CD8-positive, alpha-beta memory T cell (primary cell): ENCODE measurements at regions not wholly inside any gene's neighbourhood (a gene's known extent, or its start where the extent isn't known, plus 50 kb on each side); places are given as distances from the start of the nearest gene placed in this dataset.

Experiments used
- CTCF ChIA-PET: fragments of 350-600 bp; sonication (Branson Sonifier 250); formaldehyde crosslinking; loops from one replicate; lab custom pipeline; 2021; ENCODE audit warnings: antibody characterized with exemption; lab: Charles Lee
- POLR2A ChIA-PET: fragments of 350-600 bp; sonication (Branson Sonifier 250); formaldehyde crosslinking; loops from one replicate; lab custom pipeline; 2021; ENCODE audit warnings: antibody characterized with exemption; lab: Charles Lee
- DNase-seq, 5 donors: peaks; one replicate each; pipeline versions ENCODE4 v3.0.0 to v3.0.0-alpha.2; 2020 to 2022; ENCODE audit warnings: mixed read lengths in 1 of 5
- H3K27ac ChIP-seq: one replicate; pipeline ENCODE4 v1.7.0; 2013; ENCODE audit warnings: low read depth, mild to moderate bottlenecking, low read length, moderate library complexity
- H3K27me3 ChIP-seq: 2 replicates; pipeline ENCODE4 v1.7.0; 2013; ENCODE audit warnings: low read length, mild to moderate bottlenecking; ENCODE audit not compliant: insufficient read depth, poor library complexity, severe bottlenecking
- H3K36me3 ChIP-seq: 2 replicates; pipeline ENCODE4 v1.7.0; 2013; ENCODE audit warnings: mild to moderate bottlenecking, low read length, moderate library complexity; ENCODE audit not compliant: insufficient read depth
- H3K4me1 ChIP-seq: 2 replicates; pipeline ENCODE4 v1.7.0; 2013; ENCODE audit warnings: mild to moderate bottlenecking, low read length, moderate library complexity; ENCODE audit not compliant: insufficient read depth
- H3K4me3 ChIP-seq: 2 replicates; pipeline ENCODE4 v1.7.0; 2013; ENCODE audit warnings: mild to moderate bottlenecking, low read length
- H3K9me3 ChIP-seq: 2 replicates; pipeline ENCODE4 v1.7.0; 2013; ENCODE audit warnings: mild to moderate bottlenecking, low read length
- H3K27ac Mint-ChIP-seq, 8 donors: one replicate each; pipeline ENCODE4 v1.8.0; 2020 to 2021; ENCODE audit warnings: mixed read lengths in 8 of 8, mild to moderate bottlenecking in 6 of 8, inconsistent platforms in 3 of 8, moderate library complexity in 3 of 8
- H3K27me3 Mint-ChIP-seq, 2 donors: one replicate each; pipeline ENCODE4 v1.8.0; 2020 to 2021; ENCODE audit warnings: mixed read lengths in 2 of 2, mild to moderate bottlenecking in 1 of 2, moderate library complexity in 1 of 2
- H3K36me3 Mint-ChIP-seq, 3 donors: one replicate each; pipeline ENCODE4 v1.8.0; 2020 to 2021; ENCODE audit warnings: mixed read lengths in 3 of 3, inconsistent platforms in 1 of 3, mild to moderate bottlenecking in 1 of 3
- H3K4me1 Mint-ChIP-seq, 3 donors: one replicate each; pipeline ENCODE4 v1.8.0; 2020 to 2021; ENCODE audit warnings: mixed read lengths in 3 of 3, inconsistent platforms in 1 of 3, mild to moderate bottlenecking in 1 of 3
- H3K4me3 Mint-ChIP-seq, 7 donors: one replicate each; pipeline ENCODE4 v1.8.0; 2020 to 2021; ENCODE audit warnings: mixed read lengths in 7 of 7, mild to moderate bottlenecking in 6 of 7, moderate library complexity in 4 of 7, inconsistent platforms in 2 of 7
- H3K9me3 Mint-ChIP-seq, 5 donors: one replicate each; pipeline ENCODE4 v1.8.0; 2020 to 2022; ENCODE audit warnings: mixed read lengths in 5 of 5, mild to moderate bottlenecking in 3 of 5, moderate library complexity in 2 of 5, inconsistent platforms in 1 of 5

DNA sequence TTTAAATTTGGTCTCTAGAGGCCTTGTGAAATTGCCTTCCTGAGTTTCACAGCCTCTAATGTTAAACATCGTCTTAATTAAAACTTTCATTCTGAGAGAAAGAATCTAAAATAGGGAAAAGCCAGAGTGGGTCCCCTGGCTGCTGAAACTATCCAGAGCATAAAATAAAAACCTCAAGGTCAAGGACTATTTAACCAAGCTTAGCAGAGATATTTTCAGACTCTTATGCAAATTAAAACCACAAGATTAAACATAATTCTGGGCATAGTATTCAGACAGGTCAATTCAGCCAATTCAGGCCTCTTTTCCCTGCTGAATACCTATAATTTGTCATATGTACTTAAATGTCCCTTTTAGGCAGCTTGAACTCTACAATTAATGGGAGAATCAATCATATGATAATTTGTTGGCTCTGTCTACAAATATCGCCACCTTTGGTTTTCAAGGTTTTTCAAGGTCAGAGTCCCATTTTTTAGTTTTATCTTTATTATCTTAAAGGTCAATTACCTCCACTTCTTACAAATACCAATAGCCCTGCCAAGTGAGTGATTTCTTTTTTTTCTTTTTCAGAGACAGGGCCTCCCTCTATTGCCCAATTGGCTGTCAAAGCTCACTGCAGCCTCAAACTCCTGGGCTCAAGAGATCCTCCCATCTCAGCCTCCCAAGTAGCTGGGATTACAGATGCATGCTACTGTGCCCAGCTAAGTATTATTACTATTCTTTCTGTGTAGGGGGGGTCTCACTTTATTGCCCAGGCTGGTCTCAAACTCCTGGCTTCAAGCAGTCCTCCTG, 257.1 kb downstream of the PHLDA1 start:
- H3K4me1 Mint-ChIP-seq: no peaks in the 10 kb centered on the region
- Histone ChIP-seq H3K36me3 (no peaks in the 10 kb centered on the region), H3K4me1 (no peaks in the 10 kb centered on the region), H3K27me3 (no peaks in the 10 kb centered on the region), H3K9me3 (no peaks in the 10 kb centered on the region), H3K4me3 (no peak overlapping the region), H3K27ac (no peak overlapping the region)
- ChIA-PET CTCF (no interaction called here), POLR2A (no interaction called here)
- DNase-seq: no peak
- H3K27ac Mint-ChIP-seq: no peak overlapping the region
- H3K9me3 Mint-ChIP-seq: no peaks in the 10 kb centered on the region
- no peak overlapping the region for H3K4me3 Mint-ChIP-seq
- H3K36me3 Mint-ChIP-seq: no peaks in the 10 kb centered on the region
- peaks cover 0 to 2% of the 10 kb centered on the region in 2 donors for H3K27me3 Mint-ChIP-seq

DNA sequence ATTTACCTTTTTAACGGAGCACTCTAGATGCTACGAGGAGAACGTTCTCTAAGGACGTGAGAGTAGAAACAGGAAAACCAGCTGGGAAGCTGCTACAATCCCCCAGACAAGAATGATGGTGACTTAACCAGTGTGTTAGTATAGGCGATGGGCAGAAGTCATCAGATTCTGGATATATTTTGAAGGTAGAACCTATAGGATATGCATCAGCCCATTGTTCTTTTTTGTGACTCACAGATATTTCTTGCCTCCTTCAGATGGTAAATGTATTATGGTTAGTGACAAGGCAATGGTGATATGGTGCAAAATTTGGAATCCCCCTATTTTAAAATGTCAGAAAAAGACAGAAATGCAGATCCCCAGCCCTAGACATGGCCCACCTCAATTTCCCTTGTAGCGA, 258.2 kb downstream of the PHLDA1 start:
- Histone ChIP-seq H3K9me3 (no peaks in the 10 kb centered on the region), H3K27ac (no peak overlapping the region), H3K27me3 (no peaks in the 10 kb centered on the region), H3K4me3 (no peak overlapping the region), H3K36me3 (no peaks in the 10 kb centered on the region), H3K4me1 (no peaks in the 10 kb centered on the region)
- ChIA-PET CTCF (interaction anchor here (0.6 kb wide), 1 partner anchor 275 kb away, joined by 3 read pairs; no protein-coding TSS in a partner anchor), POLR2A (no interaction called here)
- Mint-ChIP-seq H3K27me3 (peaks cover 0 to 3% of the 10 kb centered on the region in 2 donors), H3K36me3 (no peaks in the 10 kb centered on the region), H3K4me1 (no peaks in the 10 kb centered on the region), H3K27ac (no peak overlapping the region), H3K4me3 (no peak overlapping the region), H3K9me3 (no peaks in the 10 kb centered on the region)
- no peak for DNase-seq

DNA sequence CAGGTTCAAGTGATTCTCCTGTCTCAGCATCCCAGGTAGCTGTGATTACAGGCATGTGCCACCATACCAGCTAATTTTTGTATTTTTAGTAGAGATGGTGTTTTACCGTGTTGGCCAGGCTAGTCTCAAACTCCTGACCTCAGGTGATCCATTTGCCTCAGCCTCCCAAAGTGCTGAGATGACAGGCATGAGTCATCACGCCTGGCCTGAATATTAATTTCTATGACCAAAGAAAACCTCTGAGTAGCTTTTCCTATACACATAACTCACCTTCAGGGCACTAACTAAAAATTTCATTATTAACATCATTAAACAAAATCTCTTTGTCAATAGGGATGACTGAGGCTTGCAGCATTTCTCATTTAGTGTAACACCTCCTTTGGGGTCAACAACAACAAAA, 259.6 kb upstream of the KRR1 start:
- no peaks in the 10 kb centered on the region for H3K4me1 ChIP-seq
- H3K9me3 ChIP-seq: no peaks in the 10 kb centered on the region
- ChIA-PET CTCF (no interaction called here), POLR2A (no interaction called here)
- Mint-ChIP-seq H3K27me3 (peaks cover 0 to 4% of the 10 kb centered on the region in 2 donors), H3K36me3 (no peaks in the 10 kb centered on the region), H3K4me3 (no peak overlapping the region), H3K9me3 (no peaks in the 10 kb centered on the region), H3K4me1 (no peaks in the 10 kb centered on the region), H3K27ac (no peak overlapping the region)
- no peak for DNase-seq
- H3K36me3 ChIP-seq: no peaks in the 10 kb centered on the region
- no peak overlapping the region for H3K27ac ChIP-seq
- H3K4me3 ChIP-seq: no peak overlapping the region
- H3K27me3 ChIP-seq: no peaks in the 10 kb centered on the region

DNA sequence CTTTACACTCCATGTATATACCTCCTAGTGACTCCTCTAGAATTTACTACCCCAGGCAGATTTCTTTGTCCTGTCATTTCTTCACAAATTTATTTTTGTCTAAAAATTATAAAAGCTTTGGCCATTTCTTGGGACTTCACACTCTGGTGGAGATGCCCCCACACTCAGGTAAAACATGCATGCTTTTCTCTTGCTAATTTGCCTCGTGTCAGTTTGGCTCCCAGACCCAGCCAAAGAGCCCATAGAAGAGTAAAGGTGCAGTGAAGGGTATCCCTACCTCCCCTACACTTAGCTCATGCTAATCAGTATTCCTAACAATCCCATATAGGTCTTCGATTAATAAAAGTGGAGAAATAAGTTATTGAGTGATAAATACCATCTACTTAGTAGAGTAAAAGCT, 256.5 kb upstream of the KRR1 start:
- H3K4me1 Mint-ChIP-seq: no peaks in the 10 kb centered on the region
- no peak for DNase-seq
- no peaks in the 10 kb centered on the region for H3K9me3 ChIP-seq
- no peak overlapping the region for H3K4me3 ChIP-seq
- no peak overlapping the region for H3K27ac ChIP-seq
- no peaks in the 10 kb centered on the region for H3K36me3 Mint-ChIP-seq
- H3K27me3 Mint-ChIP-seq: peaks cover 0 to 4% of the 10 kb centered on the region in 2 donors
- H3K27ac Mint-ChIP-seq: no peak overlapping the region
- no peaks in the 10 kb centered on the region for H3K4me1 ChIP-seq
- H3K27me3 ChIP-seq: no peaks in the 10 kb centered on the region
- POLR2A ChIA-PET: no interaction called here
- H3K9me3 Mint-ChIP-seq: no peaks in the 10 kb centered on the region
- H3K4me3 Mint-ChIP-seq: no peak overlapping the region
- no peaks in the 10 kb centered on the region for H3K36me3 ChIP-seq
- CTCF ChIA-PET: no interaction called here

DNA sequence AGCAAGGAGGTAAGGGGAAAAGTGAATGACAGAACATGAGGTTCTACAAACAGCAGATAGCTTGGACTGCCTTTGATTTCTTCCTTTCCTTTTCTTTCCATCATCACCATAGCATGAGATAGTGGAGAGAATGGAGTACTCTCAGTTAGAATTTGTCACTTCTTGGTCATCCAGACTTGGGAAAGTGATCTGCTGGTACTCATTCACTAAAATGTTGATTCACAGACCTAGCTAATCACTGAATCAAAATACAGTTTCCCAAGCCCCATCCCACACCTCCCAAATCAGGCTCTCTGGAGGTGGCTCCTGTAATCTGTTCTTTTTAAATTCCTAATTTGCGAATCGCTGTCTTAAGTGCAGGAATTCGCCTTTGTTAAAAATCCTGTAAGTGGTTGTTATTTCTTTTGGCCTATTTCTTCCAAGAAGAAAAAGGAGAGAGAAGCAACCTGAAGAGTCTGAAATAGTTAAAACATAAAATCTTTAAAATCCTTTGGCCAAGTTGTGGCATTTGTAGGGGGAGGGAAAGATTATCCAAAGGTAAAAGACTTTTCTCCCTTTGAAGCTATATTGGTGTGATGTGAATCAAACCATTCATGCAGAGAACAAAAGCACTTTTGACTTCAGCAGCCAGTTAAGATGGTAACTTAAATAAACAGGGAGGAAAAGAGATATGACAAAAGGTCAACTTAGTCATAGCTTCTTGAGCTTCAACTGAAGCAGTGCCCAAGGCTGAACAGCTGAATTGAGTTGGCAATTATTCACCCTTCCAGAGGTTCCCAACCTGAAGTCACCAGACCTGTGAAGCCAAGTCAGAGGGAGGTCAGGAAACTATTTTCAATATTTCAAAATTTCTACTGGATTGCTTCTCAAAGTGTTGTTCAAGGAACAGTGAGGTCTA, 255.1 kb upstream of the KRR1 start:
- Mint-ChIP-seq H3K27ac (no peak overlapping the region), H3K4me3 (no peak overlapping the region), H3K4me1 (no peaks in the 10 kb centered on the region), H3K27me3 (peaks cover 0 to 4% of the 10 kb centered on the region in 2 donors), H3K36me3 (no peaks in the 10 kb centered on the region), H3K9me3 (no peaks in the 10 kb centered on the region)
- no peak for DNase-seq
- H3K27me3 ChIP-seq: no peaks in the 10 kb centered on the region
- no peaks in the 10 kb centered on the region for H3K9me3 ChIP-seq
- CTCF ChIA-PET: no interaction called here
- no peaks in the 10 kb centered on the region for H3K36me3 ChIP-seq
- no peak overlapping the region for H3K4me3 ChIP-seq
- H3K4me1 ChIP-seq: no peaks in the 10 kb centered on the region
- POLR2A ChIA-PET: no interaction called here
- no peak overlapping the region for H3K27ac ChIP-seq

DNA sequence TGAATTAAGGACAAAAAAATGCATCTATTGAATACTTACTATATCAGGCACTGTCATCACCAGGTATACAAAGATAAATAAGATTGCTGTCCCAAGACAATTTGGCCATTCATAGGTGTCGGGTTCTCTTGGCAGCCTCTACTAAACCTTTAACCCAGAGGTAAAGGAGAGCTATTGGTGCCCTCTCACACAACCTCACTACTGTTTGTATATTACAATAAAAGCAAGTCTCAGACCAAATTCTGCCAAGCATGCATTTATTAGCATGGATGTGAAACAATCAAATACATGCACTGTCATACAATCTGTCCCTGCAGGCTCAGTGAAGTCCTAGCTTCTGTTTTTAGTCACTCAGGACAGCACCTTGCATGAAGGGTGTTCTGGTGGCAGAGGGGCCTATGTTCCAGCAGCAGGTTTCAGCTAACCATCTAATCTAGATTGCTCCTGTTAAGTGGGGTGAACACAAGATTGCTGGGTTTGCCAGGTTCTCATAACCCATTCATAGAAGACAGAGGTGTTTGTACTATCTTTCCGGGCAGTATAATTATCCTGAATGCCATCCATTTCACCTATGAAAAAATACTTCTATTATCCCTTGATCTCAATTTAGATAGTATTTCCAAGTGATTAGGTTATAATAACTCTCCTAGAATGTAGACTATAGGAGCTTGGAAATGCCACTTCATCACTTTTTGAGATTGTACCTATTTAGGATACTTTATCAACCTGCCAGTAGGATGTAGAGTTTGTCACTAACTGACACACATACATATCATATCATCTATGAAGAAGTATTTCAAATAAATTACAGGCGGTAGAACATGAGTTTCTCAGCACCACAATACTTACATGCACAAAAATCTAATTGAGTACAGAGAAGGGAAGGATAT, 254.0 kb upstream of the KRR1 start:
- H3K4me1 ChIP-seq: no peaks in the 10 kb centered on the region
- DNase-seq: no peak
- Mint-ChIP-seq H3K9me3 (no peaks in the 10 kb centered on the region), H3K4me3 (no peak overlapping the region), H3K36me3 (no peaks in the 10 kb centered on the region), H3K4me1 (no peaks in the 10 kb centered on the region), H3K27me3 (peaks cover 0 to 2% of the 10 kb centered on the region in 2 donors), H3K27ac (peak overlapping the region in 1 of 8 donors; percentile 28)
- H3K4me3 ChIP-seq: no peak overlapping the region
- H3K27ac ChIP-seq: no peak overlapping the region
- H3K9me3 ChIP-seq: no peaks in the 10 kb centered on the region
- H3K27me3 ChIP-seq: no peaks in the 10 kb centered on the region
- no peaks in the 10 kb centered on the region for H3K36me3 ChIP-seq
- CTCF ChIA-PET: no interaction called here
- POLR2A ChIA-PET: no interaction called here

DNA sequence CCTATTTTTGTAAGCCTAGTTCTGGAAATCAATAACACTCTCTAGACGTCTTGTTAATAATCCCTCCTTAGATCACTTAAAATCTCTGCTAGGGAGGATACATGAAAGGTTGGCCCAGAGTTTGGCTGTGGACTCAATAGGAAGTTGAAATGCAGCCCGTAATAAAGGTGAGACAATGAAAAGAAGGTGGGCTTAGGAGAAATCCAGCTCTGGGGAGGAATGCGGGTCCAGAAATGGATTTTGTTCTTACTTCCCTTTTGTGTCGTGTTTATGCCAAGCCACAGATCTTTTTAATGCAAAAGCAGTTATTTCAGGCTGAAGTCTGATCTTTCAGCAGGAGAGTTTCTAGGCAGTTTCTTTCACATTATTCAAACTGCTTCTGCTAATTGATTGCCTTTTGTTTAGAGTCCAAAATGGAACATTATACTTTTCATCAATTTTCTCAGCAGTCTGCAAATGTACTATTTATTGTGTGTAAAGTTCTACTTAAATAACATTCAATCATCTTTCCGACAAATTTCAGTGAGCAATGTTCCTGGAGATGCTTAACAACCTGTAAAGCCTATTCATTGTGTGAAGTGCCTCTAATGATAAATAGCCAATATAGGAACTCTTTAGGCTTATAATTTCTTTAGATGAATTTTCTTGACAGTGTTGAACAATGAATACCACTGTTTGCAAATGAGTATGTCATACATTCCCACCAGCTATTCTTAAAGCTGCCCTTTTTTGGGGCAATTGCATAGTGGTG, 252.9 kb upstream of the KRR1 start:
- peak overlapping the region in 1 of 8 donors; percentile 48 for H3K27ac Mint-ChIP-seq
- no peaks in the 10 kb centered on the region for H3K4me1 Mint-ChIP-seq
- H3K36me3 Mint-ChIP-seq: no peaks in the 10 kb centered on the region
- no peaks in the 10 kb centered on the region for H3K4me1 ChIP-seq
- no peaks in the 10 kb centered on the region for H3K9me3 Mint-ChIP-seq
- no peak overlapping the region for H3K4me3 ChIP-seq
- no peaks in the 10 kb centered on the region for H3K36me3 ChIP-seq
- H3K27ac ChIP-seq: no peak overlapping the region
- peaks cover 0 to 3% of the 10 kb centered on the region in 2 donors for H3K27me3 Mint-ChIP-seq
- no peak for DNase-seq
- H3K4me3 Mint-ChIP-seq: no peak overlapping the region
- CTCF ChIA-PET: no interaction called here
- H3K27me3 ChIP-seq: no peaks in the 10 kb centered on the region
- no peaks in the 10 kb centered on the region for H3K9me3 ChIP-seq
- POLR2A ChIA-PET: no interaction called here
